ENCODE measurements at regions not wholly inside any gene's neighbourhood (a gene's known extent, or its start where the extent isn't known, plus 50 kb on each side); places are given as distances from the start of the nearest gene placed in this dataset.
"Not testable (repeated sequence)": the region's sequence is repeated elsewhere in the genome, so short reads cannot be mapped to it uniquely, and the experiment has no call there.

- DNase-seq = no peak
Measured at GRCh38 chr12:9364224-9365176, 156.3 kb upstream of the PZP start.

GRCh38 chr12:9363145-9363544, 154.9 kb upstream of the PZP start:
- DNase-seq = no peak

- DNase-seq = no peak
Measured at GRCh38 chr12:9361879-9362326, 153.7 kb upstream of the PZP start.

GRCh38 chr12:9354009-9354754, 146.0 kb upstream of the PZP start:
- not testable (repeated sequence) for DNase-seq

- no peak for DNase-seq
Measured at GRCh38 chr12:9351136-9351535, 142.9 kb upstream of the PZP start.

- no peak for DNase-seq
Measured at GRCh38 chr12:9349888-9350885, 142.0 kb upstream of the PZP start.

DNA sequence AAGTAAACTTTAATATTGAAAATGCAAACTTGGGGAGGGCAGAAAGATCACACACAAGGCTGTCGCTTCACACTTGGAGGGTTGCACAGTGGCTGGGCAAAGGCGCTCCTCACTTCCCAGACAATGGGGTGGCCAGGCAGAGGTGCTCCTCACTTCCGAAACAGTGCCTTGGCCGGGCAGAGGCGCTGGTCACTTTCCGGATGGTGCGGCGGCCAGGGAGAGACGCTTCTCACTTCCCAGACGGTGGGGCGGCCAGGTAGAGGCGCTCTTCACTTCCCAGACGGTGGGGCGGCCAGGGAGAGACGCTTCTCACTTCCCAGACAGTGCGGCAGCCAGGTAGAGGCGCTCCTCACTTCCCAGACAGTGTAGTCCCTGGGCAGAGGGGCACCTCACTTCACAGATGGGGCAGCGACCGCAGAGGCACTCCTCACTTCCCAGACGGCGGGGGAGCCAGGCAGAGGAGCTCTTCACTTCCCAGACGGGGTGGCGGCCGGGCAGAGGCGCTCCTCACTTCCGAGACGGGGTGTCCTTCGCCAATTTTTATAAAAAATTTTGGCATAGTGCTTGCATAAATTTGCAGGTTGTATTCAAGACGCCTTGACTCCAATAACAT, 140.8 kb upstream of the PZP start:
- DNase-seq = no peak

DNA sequence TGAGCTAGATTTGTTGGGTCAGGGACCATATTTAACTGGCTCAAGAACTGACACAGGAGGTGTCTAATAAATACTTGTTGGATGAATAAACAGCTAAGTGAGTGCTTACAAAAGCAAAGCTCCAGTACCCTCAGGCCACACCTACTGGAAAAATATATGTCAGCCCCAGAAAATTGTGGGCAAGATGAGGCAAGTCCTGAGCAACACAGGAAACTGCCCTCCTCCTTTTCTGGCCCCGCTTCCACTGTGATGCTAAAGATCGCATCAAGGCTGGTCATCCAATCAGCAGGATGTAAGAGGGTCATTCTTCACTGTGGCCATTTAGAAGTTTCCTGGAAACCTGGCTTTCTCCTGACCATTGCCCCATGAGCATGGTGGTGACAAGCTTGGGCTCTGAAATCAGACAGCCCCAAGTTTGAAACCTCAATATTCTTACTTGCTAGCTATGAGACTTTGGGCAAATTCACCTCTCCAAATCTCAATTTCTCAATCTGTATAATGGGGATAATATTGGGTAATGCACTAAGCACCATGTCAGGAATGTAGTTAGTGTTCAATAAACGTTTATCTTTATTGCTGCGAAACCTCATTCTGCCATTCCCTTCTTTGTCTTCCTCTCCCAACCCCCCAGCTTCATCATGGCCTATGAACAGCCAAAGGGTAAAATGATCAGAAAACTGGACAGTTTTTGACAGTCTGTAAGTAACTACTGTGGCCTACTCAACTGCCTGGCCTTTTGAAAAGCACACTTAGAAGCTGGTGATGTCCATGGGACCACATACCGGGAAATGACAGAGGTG, 139.3 kb upstream of the PZP start:
- DNase-seq = no peak

- no peak for DNase-seq
Measured at GRCh38 chr12:9346866-9347327, 138.7 kb upstream of the PZP start.

GRCh38 chr12:9345171-9345570, 137.0 kb upstream of the PZP start:
- DNase-seq = no peak

DNA sequence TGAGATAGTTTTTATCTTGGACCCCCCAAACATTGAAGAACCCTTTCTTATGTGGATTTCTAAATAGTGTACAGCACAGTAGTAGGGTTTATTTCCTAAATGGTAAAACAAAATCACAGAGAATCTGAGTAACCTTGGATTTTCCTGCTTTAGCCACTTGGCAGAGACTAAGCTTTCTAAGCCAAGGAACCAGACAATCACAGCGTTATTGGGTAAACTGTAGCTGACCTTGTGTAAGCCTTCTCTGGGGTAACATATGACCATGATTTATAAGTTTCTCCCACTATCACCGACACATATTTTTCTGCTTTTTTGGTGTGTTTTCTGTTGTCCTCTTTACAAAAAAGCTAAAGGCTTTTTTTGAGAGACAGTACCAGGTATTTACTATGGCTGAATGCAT, 136.3 kb upstream of the PZP start:
- no peak for DNase-seq

GRCh38 chr12:9343731-9344130, 135.5 kb upstream of the PZP start:
- DNase-seq = no peak

DNA sequence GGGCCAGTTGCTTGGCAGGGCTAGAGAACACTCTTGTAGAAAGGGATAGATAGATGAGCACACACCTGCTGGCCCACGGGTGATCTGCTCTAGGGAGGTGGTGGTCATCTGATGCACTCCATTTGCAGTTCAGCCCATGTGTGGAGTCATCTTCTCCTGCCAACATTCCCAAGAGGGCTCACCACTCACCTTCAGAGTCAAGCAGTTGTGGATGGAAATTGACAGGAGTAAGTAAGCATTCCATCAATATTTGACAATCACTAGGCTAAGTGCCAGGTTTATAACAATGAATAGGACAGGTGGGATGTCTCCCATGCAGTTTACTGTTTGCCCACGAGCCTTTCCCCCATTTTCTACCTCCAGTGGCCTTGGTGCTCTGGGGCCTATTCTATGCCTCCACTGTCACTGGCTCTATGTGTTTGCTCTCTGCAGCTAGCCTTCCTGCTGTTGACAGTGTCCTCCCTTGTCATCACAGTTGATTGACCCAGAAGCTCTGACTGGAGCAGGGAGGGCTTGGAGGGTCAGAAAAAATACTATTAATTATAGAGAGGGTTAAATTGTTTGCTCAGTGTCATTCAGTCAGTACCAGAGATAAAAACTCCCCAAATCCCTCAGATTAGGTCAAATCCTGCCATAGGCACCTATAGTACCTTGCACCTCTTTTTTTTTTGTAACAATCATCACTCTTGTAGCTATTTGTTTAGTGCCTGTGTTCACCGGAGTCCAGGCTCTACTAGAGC, 134.6 kb upstream of the PZP start:
- no peak for DNase-seq

DNA sequence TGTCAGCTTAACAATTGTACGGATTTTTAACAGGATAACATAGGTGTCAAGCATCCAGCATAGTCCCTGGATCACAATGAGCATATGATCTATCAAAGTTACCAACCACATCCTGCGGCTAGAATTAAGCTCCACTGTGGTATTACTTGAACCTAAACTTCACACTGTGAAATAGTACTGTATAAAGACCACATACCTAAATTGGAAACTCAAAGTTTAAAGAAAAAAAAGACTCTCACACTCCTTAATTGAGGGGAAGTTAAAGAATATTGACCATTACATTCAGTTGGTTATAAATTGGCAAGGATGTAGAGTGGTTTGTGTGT, 133.0 kb upstream of the PZP start:
- DNase-seq = no peak

- no peak for DNase-seq
Measured at GRCh38 chr12:9340422-9341259, 132.4 kb upstream of the PZP start.

GRCh38 chr12:9337656-9338055, 129.5 kb upstream of the PZP start:
- no peak for DNase-seq

- not testable (repeated sequence) for DNase-seq
Measured at GRCh38 chr12:9336375-9337011, 128.3 kb upstream of the PZP start.

GRCh38 chr12:9335867-9336266, 127.7 kb upstream of the PZP start:
- DNase-seq = no peak

DNA sequence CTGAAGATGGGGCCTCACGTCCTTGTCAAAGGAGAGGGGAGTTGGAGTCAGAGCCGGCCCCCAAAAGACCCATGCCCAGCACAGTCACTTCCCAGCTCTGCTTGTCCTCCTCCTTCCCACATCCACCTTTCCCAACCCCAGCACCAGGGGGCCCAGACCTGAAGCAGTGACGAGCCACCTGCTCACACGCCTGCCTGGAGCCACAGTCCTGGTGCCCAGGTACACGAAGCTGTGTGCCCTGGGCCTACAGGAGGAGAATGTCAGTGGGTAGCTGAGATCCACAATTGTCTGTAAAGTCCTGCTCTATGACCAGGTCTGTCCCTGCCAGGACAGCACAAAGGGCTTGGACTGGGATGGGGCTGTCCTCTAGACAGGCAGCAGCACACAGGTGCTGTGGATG, 126.8 kb upstream of the PZP start:
- no peak for DNase-seq
